ENCODE measurements at regions not wholly inside any gene's neighbourhood (a gene's known extent, or its start where the extent isn't known, plus 50 kb on each side); places are given as distances from the start of the nearest gene placed in this dataset.

DNA sequence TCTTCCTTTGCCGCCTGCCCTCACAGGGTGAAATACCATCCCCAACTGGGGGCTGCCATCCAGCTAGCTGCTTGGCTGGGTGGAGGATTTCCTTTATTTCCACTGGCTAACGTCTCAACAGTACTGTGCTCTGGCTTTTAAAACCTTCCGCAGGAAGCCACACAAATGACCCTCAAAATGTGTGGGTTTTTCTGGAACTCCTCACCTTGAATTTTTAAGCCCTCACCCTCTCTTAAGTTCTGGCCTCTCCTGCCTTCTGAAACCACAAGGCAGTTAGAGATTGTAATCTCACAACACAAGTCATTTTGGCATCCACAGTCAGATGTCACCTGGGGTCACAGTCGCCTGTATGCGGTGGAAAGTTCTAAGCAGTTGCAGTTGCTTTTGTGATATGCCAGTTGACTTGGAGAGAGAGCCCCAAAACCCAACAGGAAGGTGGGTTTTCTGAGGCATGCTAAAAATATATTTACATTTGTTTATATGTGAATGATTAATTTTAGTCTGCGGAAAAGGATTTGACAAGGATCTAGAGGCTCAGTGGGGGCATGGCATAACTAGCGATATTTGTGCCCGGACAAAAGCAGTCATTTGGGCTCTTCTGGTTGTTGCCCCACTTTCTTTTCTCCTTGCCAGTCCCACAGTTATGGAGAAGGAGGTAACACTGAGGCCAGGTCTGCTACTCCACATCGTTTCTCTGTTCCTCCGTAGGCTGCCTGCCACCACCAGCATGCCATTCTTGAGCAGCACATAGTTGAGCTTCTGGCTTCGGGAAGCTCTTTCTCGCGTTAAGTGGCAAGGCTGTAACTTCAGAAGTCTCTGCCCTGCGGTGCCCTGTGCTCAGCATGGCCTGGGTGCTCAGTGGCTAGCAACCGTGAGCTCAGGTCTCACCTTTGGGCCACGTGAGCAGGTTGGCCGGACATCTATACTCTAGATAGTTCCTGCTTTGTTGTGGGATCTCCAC is 335.3 kb downstream of the CD83 start:
- no peak for TF ChIP-seq CTCF (IDR thresholded peaks at IDR 0.05; ENCODE audit: low read depth, low read length)
- no peak overlapping the region for H3K4me3 ChIP-seq (ENCODE audit: low read depth, low read length)

GRCh38 chr6:14453712-14454472 is 336.3 kb downstream of the CD83 start:
- no peak for TF ChIP-seq CTCF (IDR thresholded peaks at IDR 0.05; ENCODE audit: low read depth, low read length)
- no peak overlapping the region for H3K4me3 ChIP-seq (ENCODE audit: low read depth, low read length)

DNA sequence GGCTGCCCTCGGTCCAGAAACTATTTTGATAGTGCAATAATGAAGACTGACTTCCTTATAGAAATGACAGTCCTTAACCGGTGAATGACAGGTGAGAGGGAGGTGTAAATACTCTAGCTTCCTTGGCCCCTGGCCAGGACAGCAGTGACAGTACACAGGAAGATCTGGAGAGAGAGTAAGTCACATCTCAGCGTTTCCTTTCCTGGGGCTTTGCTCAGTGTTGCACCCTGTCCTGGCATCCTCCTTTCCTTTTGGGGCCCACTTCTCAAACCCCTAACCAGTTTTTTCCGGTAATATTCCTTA is 336.9 kb downstream of the CD83 start:
- H3K4me3 ChIP-seq (ENCODE audit: low read depth, low read length) = no peak overlapping the region
- TF ChIP-seq CTCF (IDR thresholded peaks at IDR 0.05; ENCODE audit: low read depth, low read length) = no peak

GRCh38 chr6:14455427-14455826 is 337.9 kb downstream of the CD83 start:
- no peak for TF ChIP-seq CTCF (IDR thresholded peaks at IDR 0.05; ENCODE audit: low read depth, low read length)
- H3K4me3 ChIP-seq (ENCODE audit: low read depth, low read length) = no peak overlapping the region

DNA sequence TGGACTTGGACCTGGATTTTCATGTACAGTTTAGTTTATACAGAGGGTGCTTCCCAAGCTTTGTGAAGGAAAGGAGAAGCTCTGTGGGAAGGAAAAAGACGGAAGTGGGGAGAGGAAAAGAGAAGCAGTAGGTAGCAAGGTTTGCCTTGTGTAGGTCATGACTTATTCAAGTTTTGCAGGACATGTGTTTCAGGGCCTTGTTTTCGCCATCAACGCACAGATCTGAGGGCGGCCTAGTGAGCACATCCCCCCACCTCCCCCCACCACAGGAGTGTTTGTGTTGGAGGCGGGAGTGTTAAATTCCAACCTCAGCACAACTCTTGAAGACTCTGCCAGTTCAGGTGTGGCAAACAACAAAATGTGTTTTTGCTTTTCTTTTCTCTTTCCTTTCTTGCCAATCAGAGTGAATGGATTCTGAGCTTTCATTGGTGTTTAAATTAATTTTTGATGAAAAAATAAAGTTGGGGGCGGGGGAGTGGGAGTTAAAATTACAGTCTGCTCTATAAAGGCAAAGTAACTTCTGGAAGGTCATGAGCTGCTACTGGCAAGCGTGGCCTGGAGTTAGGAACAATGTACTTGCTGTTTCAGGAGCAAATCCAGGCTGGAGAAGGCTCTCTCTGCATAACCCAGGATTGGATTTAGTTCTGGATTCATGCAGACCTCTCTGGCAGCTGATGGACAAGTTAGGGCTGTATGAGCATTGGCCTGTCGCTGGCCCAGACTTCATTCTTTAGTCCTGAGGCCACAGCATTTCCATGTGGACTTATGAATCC is 338.5 kb downstream of the CD83 start:
- TF ChIP-seq CTCF (IDR thresholded peaks at IDR 0.05; ENCODE audit: low read depth, low read length) = no peak
- no peak overlapping the region for H3K4me3 ChIP-seq (ENCODE audit: low read depth, low read length)

- H3K4me3 ChIP-seq (ENCODE audit: low read depth, low read length) = no peak overlapping the region
- no peak for TF ChIP-seq CTCF (IDR thresholded peaks at IDR 0.05; ENCODE audit: low read depth, low read length)
Measured at GRCh38 chr6:14456941-14457340, 339.4 kb downstream of the CD83 start.

Data from WI38 (cell line).